ENCODE measurements at regions not wholly inside any gene's neighbourhood (a gene's known extent, or its start where the extent isn't known, plus 50 kb on each side); places are given as distances from the start of the nearest gene placed in this dataset.

- intact Hi-C loops (cut with DNase I) = no loop called here
- H3K4me3 ChIP-seq = no peak overlapping the region
Observed at GRCh38 chr4:129246910-129247461, 151.0 kb downstream of the C4orf33 start.

DNA sequence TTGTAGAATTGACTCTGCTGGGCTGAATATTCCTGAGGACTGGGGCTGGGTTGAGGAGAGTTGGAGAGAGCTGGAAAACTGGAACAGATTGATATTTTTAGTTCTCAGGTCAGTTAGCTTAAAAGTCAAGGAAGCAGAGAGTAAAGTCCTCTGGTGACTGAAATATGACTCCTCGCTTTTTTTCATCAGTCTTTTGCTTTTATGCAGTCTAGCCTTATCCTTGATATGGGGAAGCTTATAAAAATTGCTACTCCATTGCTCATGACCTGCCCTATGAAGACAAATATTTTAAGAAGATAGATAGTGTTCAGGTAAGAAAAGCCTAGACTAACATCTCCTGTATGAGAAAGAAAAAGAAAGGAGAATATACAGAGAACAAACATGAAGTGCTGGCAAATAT, 152.7 kb downstream of the C4orf33 start:
- intact Hi-C loops (cut with DNase I) = no loop called here
- no peak for DNase-seq (ENCODE audit: extremely low spot score in 2 of 2)
- TF ChIP-seq POLR2A (IDR thresholded peaks at IDR 0.05) (no peak), CTCF (IDR thresholded peaks at IDR 0.05) (no peak), POLR2AphosphoS5 (IDR thresholded peaks at IDR 0.05; ENCODE audit: insufficient read depth in 1 of 2, low read depth in 1 of 2) (no peak)
- Histone ChIP-seq H3K36me3 (no peaks in the 10 kb centered on the region), H3K9me3 (no peaks in the 10 kb centered on the region), H3K27me3 (no peaks in the 10 kb centered on the region), H3K4me1 (no peaks in the 10 kb centered on the region), H3K27ac (no peak overlapping the region), H3K4me3 (no peak overlapping the region)

More at GRCh38 chr4:129246910-129247461, 151.0 kb downstream of the C4orf33 start:
- H3K36me3 ChIP-seq = no peaks in the 10 kb centered on the region
- H3K4me1 ChIP-seq = no peaks in the 10 kb centered on the region
- no peaks in the 10 kb centered on the region for H3K9me3 ChIP-seq
- DNase-seq (ENCODE audit: extremely low spot score in 2 of 2) = no peak
- TF ChIP-seq CTCF (IDR thresholded peaks at IDR 0.05) = no peak
- no peak for TF ChIP-seq POLR2A (IDR thresholded peaks at IDR 0.05)
- TF ChIP-seq POLR2AphosphoS5 (IDR thresholded peaks at IDR 0.05; ENCODE audit: insufficient read depth in 1 of 2, low read depth in 1 of 2) = no peak
- no peak overlapping the region for H3K27ac ChIP-seq
- H3K27me3 ChIP-seq = no peaks in the 10 kb centered on the region

DNA sequence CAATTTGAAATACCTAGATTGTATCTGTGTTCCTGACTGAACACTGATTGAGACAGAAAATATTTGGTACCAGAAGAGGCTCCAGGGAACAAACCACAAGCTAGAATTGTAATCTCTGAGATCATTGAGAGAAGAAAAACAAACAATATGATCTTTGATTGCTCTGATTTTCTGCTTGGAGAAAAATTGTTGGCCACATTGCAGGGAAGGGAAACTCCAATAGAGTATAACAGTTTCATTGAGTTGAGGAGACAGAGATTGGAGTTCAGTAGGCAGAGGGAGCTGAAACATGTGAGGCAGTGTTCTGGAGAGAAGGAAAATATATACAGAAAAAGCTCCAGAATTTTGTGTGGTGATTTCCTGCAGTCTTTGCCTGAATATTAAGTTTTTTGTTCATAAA, 158.2 kb downstream of the C4orf33 start:
- Histone ChIP-seq H3K36me3 (no peaks in the 10 kb centered on the region), H3K27ac (no peak overlapping the region), H3K9me3 (no peaks in the 10 kb centered on the region), H3K4me1 (no peaks in the 10 kb centered on the region), H3K4me3 (no peak overlapping the region), H3K27me3 (no peaks in the 10 kb centered on the region)
- intact Hi-C loops (cut with DNase I) = no loop called here
- DNase-seq (ENCODE audit: extremely low spot score in 2 of 2) = no peak
- TF ChIP-seq CTCF (IDR thresholded peaks at IDR 0.05) = no peak
- TF ChIP-seq POLR2AphosphoS5 (IDR thresholded peaks at IDR 0.05; ENCODE audit: insufficient read depth in 1 of 2, low read depth in 1 of 2) = no peak
- TF ChIP-seq POLR2A (IDR thresholded peaks at IDR 0.05) = no peak

GRCh38 chr4:129254526-129254925, 158.6 kb downstream of the C4orf33 start:
- intact Hi-C loops (cut with DNase I) = no loop called here
- Histone ChIP-seq H3K27ac (no peak overlapping the region), H3K4me1 (no peaks in the 10 kb centered on the region), H3K36me3 (no peaks in the 10 kb centered on the region), H3K27me3 (no peaks in the 10 kb centered on the region), H3K9me3 (no peaks in the 10 kb centered on the region), H3K4me3 (no peak overlapping the region)
- no peak for DNase-seq (ENCODE audit: extremely low spot score in 2 of 2)
- TF ChIP-seq CTCF (IDR thresholded peaks at IDR 0.05) = no peak
- TF ChIP-seq POLR2AphosphoS5 (IDR thresholded peaks at IDR 0.05; ENCODE audit: insufficient read depth in 1 of 2, low read depth in 1 of 2) = no peak
- no peak for TF ChIP-seq POLR2A (IDR thresholded peaks at IDR 0.05)

- intact Hi-C loops (cut with DNase I) = no loop called here
- H3K4me3 ChIP-seq = no peak overlapping the region
- H3K9me3 ChIP-seq = no peaks in the 10 kb centered on the region
- H3K27me3 ChIP-seq = no peaks in the 10 kb centered on the region
- H3K36me3 ChIP-seq = no peaks in the 10 kb centered on the region
- no peaks in the 10 kb centered on the region for H3K4me1 ChIP-seq
- DNase-seq (ENCODE audit: extremely low spot score in 2 of 2) = no peak
- no peak overlapping the region for H3K27ac ChIP-seq
- no peak for TF ChIP-seq POLR2A (IDR thresholded peaks at IDR 0.05)
- TF ChIP-seq CTCF (IDR thresholded peaks at IDR 0.05) = no peak
- TF ChIP-seq POLR2AphosphoS5 (IDR thresholded peaks at IDR 0.05; ENCODE audit: insufficient read depth in 1 of 2, low read depth in 1 of 2) = no peak
Observed at GRCh38 chr4:129261584-129261983, 165.6 kb downstream of the C4orf33 start.

Measured in vagina (tissue), 2 donors.